LNCaP clone FGC (cell line): ENCODE measurements at regions not wholly inside any gene's neighbourhood (a gene's known extent, or its start where the extent isn't known, plus 50 kb on each side); places are given as distances from the start of the nearest gene placed in this dataset.

Experiments used
- DNase-seq: peaks from one replicate; pipeline ENCODE4 v3.0.0-alpha.2; 2011; ENCODE audit warnings: low read depth
- H3K4me3 ChIP-seq: 2 replicates; pipeline ENCODE4 v1.5.1; 2011; ENCODE audit warnings: mild to moderate bottlenecking, low read depth, low read length, control low read depth
- CTCF ChIP-seq: IDR thresholded peaks from 2 replicates; pipeline ENCODE4 v1.5.1; 2012; ENCODE audit warnings: mild to moderate bottlenecking; ENCODE audit not compliant: control insufficient read depth, insufficient read depth; ENCODE audit errors: extremely low read depth

GRCh38 chr1:87615901-87616300 lies 287.2 kb downstream of the LMO4 start:
- no peak for TF ChIP-seq CTCF
- no peak overlapping the region for H3K4me3 ChIP-seq
- DNase-seq, result no peak

- no peak overlapping the region for H3K4me3 ChIP-seq
- DNase-seq, result no peak
- no peak for TF ChIP-seq CTCF
Measured at GRCh38 chr1:87620807-87621206, 292.1 kb downstream of the LMO4 start.

- TF ChIP-seq CTCF, result no peak
- H3K4me3 ChIP-seq, result no peak overlapping the region
- DNase-seq, result no peak
Measured at GRCh38 chr1:87629673-87630072, 301.0 kb downstream of the LMO4 start.

- DNase-seq, result no peak
- TF ChIP-seq CTCF, result no peak
- no peak overlapping the region for H3K4me3 ChIP-seq
Measured at GRCh38 chr1:87632232-87632631, 303.6 kb downstream of the LMO4 start.

GRCh38 chr1:87636198-87636892 lies 307.7 kb downstream of the LMO4 start:
- no peak overlapping the region for H3K4me3 ChIP-seq
- TF ChIP-seq CTCF, result no peak
- DNase-seq, result no peak

- DNase-seq, result no peak
- no peak overlapping the region for H3K4me3 ChIP-seq
- TF ChIP-seq CTCF, result no peak
Measured at GRCh38 chr1:87638636-87639035, 310.0 kb downstream of the LMO4 start.

- no peak for TF ChIP-seq CTCF
- H3K4me3 ChIP-seq, result no peak overlapping the region
- no peak for DNase-seq
Measured at GRCh38 chr1:87641996-87642395, 313.3 kb downstream of the LMO4 start.
